ENCODE measurements at regions not wholly inside any gene's neighbourhood (a gene's known extent, or its start where the extent isn't known, plus 50 kb on each side); places are given as distances from the start of the nearest gene placed in this dataset.

GRCh38 chr6:53428886-53429285, 80.1 kb upstream of the ELOVL5 start:
- H3K27me3 ChIP-seq (replicated peaks; ENCODE audit: insufficient read depth, low read depth, low read length, poor library complexity) = no peaks in the 10 kb centered on the region
- H3K4me3 ChIP-seq (ENCODE audit: low read depth, low read length, poor library complexity, severe bottlenecking) = no peak overlapping the region
- no peaks in the 10 kb centered on the region for H3K9me3 ChIP-seq (ENCODE audit: low read depth, low read length, poor library complexity, severe bottlenecking)
- TF ChIP-seq CTCF (conservative IDR thresholded peaks at IDR 0.05; ENCODE audit: low read depth, low read length) = no peak
- no peak for TF ChIP-seq EZH2 (IDR thresholded peaks at IDR 0.05; ENCODE audit: borderline replicate concordance, low read depth, low read length, poor library complexity, severe bottlenecking)
- CTCF ChIA-PET = no interaction called here
- H3K36me3 ChIP-seq (ENCODE audit: insufficient read depth, low read length, poor library complexity, severe bottlenecking) = no peaks in the 10 kb centered on the region
- H3K27ac ChIP-seq (ENCODE audit: low read depth, low read length, poor library complexity, severe bottlenecking) = no peak overlapping the region
- H3K4me1 ChIP-seq (ENCODE audit: insufficient read depth, low read length, poor library complexity, severe bottlenecking) = no peaks in the 10 kb centered on the region
- no TSS peak for BruUV-seq (replicated peaks)
- no peak for DNase-seq (ENCODE audit: low spot score)
- intact Hi-C loops (cut with micrococcal nuclease; ENCODE audit: unreplicated experiment) = no loop called here
- POLR2A ChIA-PET (ENCODE audit: low non-redundant PET) = no interaction called here

GRCh38 chr6:53426667-53427270, 78.0 kb upstream of the ELOVL5 start:
- no peak for TF ChIP-seq EZH2 (IDR thresholded peaks at IDR 0.05; ENCODE audit: borderline replicate concordance, low read depth, low read length, poor library complexity, severe bottlenecking)
- TF ChIP-seq CTCF (conservative IDR thresholded peaks at IDR 0.05; ENCODE audit: low read depth, low read length) = no peak
- intact Hi-C loops (cut with micrococcal nuclease; ENCODE audit: unreplicated experiment) = no loop called here
- DNase-seq (ENCODE audit: low spot score) = no peak
- Histone ChIP-seq H3K4me1 (ENCODE audit: insufficient read depth, low read length, poor library complexity, severe bottlenecking) (no peaks in the 10 kb centered on the region), H3K4me3 (ENCODE audit: low read depth, low read length, poor library complexity, severe bottlenecking) (no peak overlapping the region), H3K27ac (ENCODE audit: low read depth, low read length, poor library complexity, severe bottlenecking) (no peak overlapping the region), H3K27me3 (replicated peaks; ENCODE audit: insufficient read depth, low read depth, low read length, poor library complexity) (peaks cover 10% of the 10 kb centered on the region), H3K36me3 (ENCODE audit: insufficient read depth, low read length, poor library complexity, severe bottlenecking) (no peaks in the 10 kb centered on the region), H3K9me3 (ENCODE audit: low read depth, low read length, poor library complexity, severe bottlenecking) (no peaks in the 10 kb centered on the region)
- BruUV-seq (replicated peaks) = no TSS peak
- ChIA-PET CTCF (no interaction called here), POLR2A (ENCODE audit: low non-redundant PET) (no interaction called here)

- Histone ChIP-seq H3K4me1 (ENCODE audit: insufficient read depth, low read length, poor library complexity, severe bottlenecking) (no peaks in the 10 kb centered on the region), H3K4me3 (ENCODE audit: low read depth, low read length, poor library complexity, severe bottlenecking) (no peak overlapping the region), H3K36me3 (ENCODE audit: insufficient read depth, low read length, poor library complexity, severe bottlenecking) (no peaks in the 10 kb centered on the region), H3K9me3 (ENCODE audit: low read depth, low read length, poor library complexity, severe bottlenecking) (no peaks in the 10 kb centered on the region), H3K27me3 (replicated peaks; ENCODE audit: insufficient read depth, low read depth, low read length, poor library complexity) (peaks cover 14% of the 10 kb centered on the region), H3K27ac (ENCODE audit: low read depth, low read length, poor library complexity, severe bottlenecking) (no peak overlapping the region)
- CTCF ChIA-PET = no interaction called here
- intact Hi-C loops (cut with micrococcal nuclease; ENCODE audit: unreplicated experiment) = no loop called here
- TF ChIP-seq EZH2 (IDR thresholded peaks at IDR 0.05; ENCODE audit: borderline replicate concordance, low read depth, low read length, poor library complexity, severe bottlenecking) (no peak), CTCF (conservative IDR thresholded peaks at IDR 0.05; ENCODE audit: low read depth, low read length) (no peak)
- POLR2A ChIA-PET (ENCODE audit: low non-redundant PET) = no interaction called here
- no peak for DNase-seq (ENCODE audit: low spot score)
- BruUV-seq (replicated peaks) = no TSS peak
Measured at GRCh38 chr6:53426117-53426516, 77.4 kb upstream of the ELOVL5 start.
